MM.1S (cell line): ENCODE measurements at regions not wholly inside any gene's neighbourhood (a gene's known extent, or its start where the extent isn't known, plus 50 kb on each side); places are given as distances from the start of the nearest gene placed in this dataset.

Source experiments
- DNase-seq: peaks from one replicate; pipeline ENCODE4 v3.0.0-alpha.2; 2015
- H2AFZ ChIP-seq: fragments of 300-600 bp; sonication (generic); 2 replicates; pipeline ENCODE4 v1.6.0; 2016; ENCODE audit warnings: antibody characterized with exemption, low read length
- H3F3A ChIP-seq: fragments of 300-600 bp; sonication (generic); 2 replicates; pipeline ENCODE4 v1.6.1; 2016; ENCODE audit warnings: mild to moderate bottlenecking, antibody characterized with exemption, low read length, moderate library complexity, mixed read lengths; ENCODE audit not compliant: insufficient read depth
- H3K27ac ChIP-seq: fragments of 300-600 bp; sonication (generic); 2 replicates; pipeline ENCODE4 v1.5.1; 2016; ENCODE audit warnings: mild to moderate bottlenecking, low read length
- H3K27me3 ChIP-seq: fragments of 300-600 bp; sonication (generic); replicated peaks from 2 replicates; pipeline ENCODE4 v1.6.0; 2016; ENCODE audit warnings: low read length; ENCODE audit not compliant: insufficient read depth
- H3K36me3 ChIP-seq: fragments of 300-600 bp; sonication (generic); replicated peaks from 2 replicates; pipeline ENCODE4 v1.6.1; 2016; ENCODE audit warnings: mild to moderate bottlenecking, low read length, mixed read lengths; ENCODE audit not compliant: insufficient read depth
- H3K4me1 ChIP-seq: fragments of 300-600 bp; sonication (generic); 2 replicates; pipeline ENCODE4 v1.6.1; 2016; ENCODE audit warnings: low read length, mixed read lengths
- H3K4me2 ChIP-seq: fragments of 300-600 bp; sonication (generic); 2 replicates; pipeline ENCODE4 v1.6.0; 2016; ENCODE audit warnings: low read depth, low read length
- H3K4me3 ChIP-seq: fragments of 300-600 bp; sonication (generic); 2 replicates; pipeline ENCODE4 v1.5.1; 2016; ENCODE audit warnings: low read length, mixed read lengths
- H3K79me2 ChIP-seq: fragments of 300-600 bp; sonication (generic); 2 replicates; pipeline ENCODE4 v1.6.1; 2016; ENCODE audit warnings: mixed run types, low read length, mixed read lengths
- H3K9ac ChIP-seq: fragments of 300-600 bp; sonication (generic); 2 replicates; pipeline ENCODE4 v1.6.1; 2016; ENCODE audit warnings: low read length, mixed read lengths
- H3K9me2 ChIP-seq: fragments of 300-600 bp; sonication (generic); replicated peaks from 2 replicates; pipeline ENCODE4 v1.6.1; 2016; ENCODE audit warnings: mild to moderate bottlenecking, low read length, mixed read lengths; ENCODE audit not compliant: insufficient read depth
- H3K9me3 ChIP-seq: fragments of 300-600 bp; sonication (generic); replicated peaks from 2 replicates; pipeline ENCODE4 v1.6.1; 2016; ENCODE audit warnings: mild to moderate bottlenecking, low read length, mixed read lengths; ENCODE audit not compliant: insufficient read depth
- H4K20me1 ChIP-seq: fragments of 300-600 bp; sonication (generic); 2 replicates; pipeline ENCODE4 v1.6.1; 2016; ENCODE audit warnings: mild to moderate bottlenecking, low read length, moderate library complexity, mixed read lengths; ENCODE audit not compliant: insufficient read depth
- CTCF ChIP-seq: fragments of 300-600 bp; sonication (generic); IDR thresholded peaks from 2 replicates; pipeline ENCODE4 v1.5.1; 2016; ENCODE audit warnings: antibody characterized with exemption, low read length, mixed read lengths
- EZH2 ChIP-seq: fragments of 300-600 bp; sonication (generic); optimal IDR thresholded peaks from 2 replicates; pipeline ENCODE3; 2017; ENCODE audit warnings: low read depth, mild to moderate bottlenecking, antibody characterized with exemption, low read length, mixed read lengths
- EZH2phosphoT487 ChIP-seq: fragments of 300-600 bp; sonication (generic); IDR thresholded peaks from 2 replicates; pipeline ENCODE4 v1.6.1; 2018; ENCODE audit warnings: antibody characterized with exemption, low read length

GRCh38 chr2:6579281-6579680 lies 286.4 kb downstream of the CMPK2 start:
- no peak overlapping the region for H3K9ac ChIP-seq
- H3K4me3 ChIP-seq: no peak overlapping the region
- no peaks in the 10 kb centered on the region for H3K4me1 ChIP-seq
- no peaks in the 10 kb centered on the region for H3F3A ChIP-seq
- H3K36me3 ChIP-seq: no peaks in the 10 kb centered on the region
- no peak overlapping the region for H3K4me2 ChIP-seq
- H3K79me2 ChIP-seq: no peaks in the 10 kb centered on the region
- H3K9me2 ChIP-seq: no peaks in the 10 kb centered on the region
- no peaks in the 10 kb centered on the region for H4K20me1 ChIP-seq
- no peak overlapping the region for H3K27ac ChIP-seq
- no peaks in the 10 kb centered on the region for H3K9me3 ChIP-seq
- DNase-seq: no peak
- no peaks in the 10 kb centered on the region for H3K27me3 ChIP-seq
- TF ChIP-seq EZH2phosphoT487 (no peak), CTCF (no peak), EZH2 (no peak)
- H2AFZ ChIP-seq: no peak overlapping the region

GRCh38 chr2:6580982-6581381 lies 284.7 kb downstream of the CMPK2 start:
- TF ChIP-seq CTCF (no peak), EZH2phosphoT487 (no peak), EZH2 (no peak)
- Histone ChIP-seq H3K9ac (no peak overlapping the region), H3K27me3 (no peaks in the 10 kb centered on the region), H4K20me1 (no peaks in the 10 kb centered on the region), H3K4me2 (no peak overlapping the region), H3K27ac (no peak overlapping the region), H3K4me1 (no peaks in the 10 kb centered on the region), H3K4me3 (no peak overlapping the region), H2AFZ (no peak overlapping the region), H3K9me3 (no peaks in the 10 kb centered on the region), H3K79me2 (no peaks in the 10 kb centered on the region), H3K36me3 (no peaks in the 10 kb centered on the region), H3F3A (no peaks in the 10 kb centered on the region), H3K9me2 (no peaks in the 10 kb centered on the region)
- no peak for DNase-seq

- Histone ChIP-seq H3K9me2 (no peaks in the 10 kb centered on the region), H3K36me3 (no peaks in the 10 kb centered on the region), H2AFZ (no peak overlapping the region), H3K4me3 (no peak overlapping the region), H3K9me3 (no peaks in the 10 kb centered on the region), H3F3A (no peaks in the 10 kb centered on the region), H3K79me2 (no peaks in the 10 kb centered on the region), H3K27me3 (no peaks in the 10 kb centered on the region), H3K4me2 (no peak overlapping the region), H3K4me1 (no peaks in the 10 kb centered on the region), H3K27ac (no peak overlapping the region), H3K9ac (no peak overlapping the region), H4K20me1 (no peaks in the 10 kb centered on the region)
- DNase-seq: no peak
- no peak for TF ChIP-seq EZH2phosphoT487
- no peak for TF ChIP-seq EZH2
- no peak for TF ChIP-seq CTCF
These were observed 276.6 kb downstream of the CMPK2 start for GRCh38 chr2:6589150-6589549.
